Tibial nerve (tissue), 4 donors: ENCODE measurements at regions not wholly inside any gene's neighbourhood (a gene's known extent, or its start where the extent isn't known, plus 50 kb on each side); places are given as distances from the start of the nearest gene placed in this dataset.

Experiments used
- CTCF ChIP-seq, 5 experiments: fragments of 200-600 bp in 3 of 5; fragments of 450-650 bp in 2 of 5; sonication (generic) in 3 of 5; IDR thresholded peaks; one replicate each; pipeline ENCODE4 v1.5.1; 2016 to 2019; ENCODE audit warnings: antibody characterized with exemption in 5 of 5, mild to moderate bottlenecking in 3 of 5, moderate library complexity in 2 of 5
- EP300 ChIP-seq, 2 donors: sonication (generic); formaldehyde crosslinking; IDR thresholded peaks; one replicate each; pipeline ENCODE4 v1.6.1; 2017; ENCODE audit warnings: antibody characterized with exemption in 2 of 2, mild to moderate bottlenecking in 1 of 2
- POLR2A ChIP-seq, 2 donors: fragments of 450-650 bp; IDR thresholded peaks; one replicate each; pipeline ENCODE4 v1.6.1; 2017; ENCODE audit warnings: antibody characterized with exemption in 2 of 2, mild to moderate bottlenecking in 2 of 2, moderate library complexity in 2 of 2

- TF ChIP-seq POLR2A (IDR thresholded peaks at IDR 0.05) (no peak), CTCF (IDR thresholded peaks at IDR 0.05) (no peak), EP300 (IDR thresholded peaks at IDR 0.05) (no peak)
These were observed 95.1 kb upstream of the SALL3 start for GRCh38 chr18:78884502-78884901.
